SKM-1 treated with dmso at 0.1 percent for 144 hours (cell line): ENCODE measurements at regions not wholly inside any gene's neighbourhood (a gene's known extent, or its start where the extent isn't known, plus 50 kb on each side); places are given as distances from the start of the nearest gene placed in this dataset.

ENCODE experiments used
- DNase-seq: peaks from one replicate; lab custom pipeline; 2025; ENCODE audit not compliant: unreplicated experiment; lab: John Stamatoyannopoulos, UW

- no peak for DNase-seq
These were observed 276.3 kb upstream of the ZNF717 start for GRCh38 chr3:76061654-76062053.

- DNase-seq, result no peak
These were observed 277.7 kb upstream of the ZNF717 start for GRCh38 chr3:76063019-76063418.

GRCh38 chr3:76063811-76064210 lies 278.5 kb upstream of the ZNF717 start:
- no peak for DNase-seq

- no peak for DNase-seq
These were observed 280.6 kb upstream of the ZNF717 start for GRCh38 chr3:76065964-76066363.

GRCh38 chr3:76078101-76078500 lies 292.8 kb upstream of the ZNF717 start:
- no peak for DNase-seq

- no peak for DNase-seq
These were observed 298.6 kb upstream of the ZNF717 start for GRCh38 chr3:76083992-76084391.

GRCh38 chr3:76096036-76096435 lies 310.7 kb upstream of the ZNF717 start:
- no peak for DNase-seq

GRCh38 chr3:76096836-76097588 lies 311.7 kb upstream of the ZNF717 start:
- no peak for DNase-seq

GRCh38 chr3:76097589-76097969 lies 312.2 kb upstream of the ZNF717 start:
- no peak for DNase-seq

- no peak for DNase-seq
These were observed 314.6 kb upstream of the ZNF717 start for GRCh38 chr3:76099956-76100355.

GRCh38 chr3:76107935-76108570 lies 322.7 kb upstream of the ZNF717 start:
- DNase-seq, result peak; percentile 28

GRCh38 chr3:76111808-76112207 lies 326.5 kb upstream of the ZNF717 start:
- no peak for DNase-seq

- DNase-seq, result peak; percentile 9
These were observed 336.7 kb upstream of the ZNF717 start for GRCh38 chr3:76122007-76122406.

GRCh38 chr3:76129441-76129840 lies 344.1 kb upstream of the ZNF717 start:
- no peak for DNase-seq

- no peak for DNase-seq
These were observed 346.2 kb upstream of the ZNF717 start for GRCh38 chr3:76131396-76132153.

GRCh38 chr3:76132154-76132470 lies 346.8 kb upstream of the ZNF717 start:
- DNase-seq, result no peak

GRCh38 chr3:76134166-76134565 lies 348.8 kb upstream of the ZNF717 start:
- no peak for DNase-seq

- DNase-seq, result no peak
These were observed 353.6 kb upstream of the ZNF717 start for GRCh38 chr3:76138921-76139320.

- DNase-seq, result no peak
These were observed 362.5 kb upstream of the ZNF717 start for GRCh38 chr3:76147846-76148245.

- DNase-seq, result no peak
These were observed 366.7 kb upstream of the ZNF717 start for GRCh38 chr3:76152028-76152427.

GRCh38 chr3:76161856-76162255 lies 376.5 kb upstream of the ZNF717 start:
- no peak for DNase-seq

- no peak for DNase-seq
These were observed 386.3 kb upstream of the ZNF717 start for GRCh38 chr3:76171647-76172046.
